ENCODE measurements at regions not wholly inside any gene's neighbourhood (a gene's known extent, or its start where the extent isn't known, plus 50 kb on each side); places are given as distances from the start of the nearest gene placed in this dataset.
"Not testable (repeated sequence)": the region's sequence is repeated elsewhere in the genome, so short reads cannot be mapped to it uniquely, and the experiment has no call there.

- DNase-seq, result no peak
These were observed 199.9 kb downstream of the FAM181B start for GRCh38 chr11:82533628-82534327.

DNA sequence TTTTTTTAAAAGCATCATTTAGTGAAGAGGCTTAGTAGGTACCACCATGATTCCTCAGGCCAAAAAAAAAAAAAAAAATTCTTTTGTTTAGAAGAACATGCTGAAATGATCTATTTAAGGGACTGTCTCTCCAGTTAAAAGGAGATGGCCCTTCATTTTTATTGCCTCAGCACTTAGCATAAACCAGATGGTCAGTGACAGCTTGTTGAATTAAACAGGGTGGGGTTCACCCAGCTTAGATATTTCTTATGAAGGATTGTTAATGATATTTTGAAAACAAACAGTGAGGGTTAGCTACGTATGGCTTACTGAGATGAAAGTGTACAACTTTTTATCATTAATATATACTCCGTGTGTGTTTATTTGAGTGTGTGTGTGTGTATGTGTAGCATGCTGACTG lies 203.7 kb downstream of the FAM181B start:
- DNase-seq, result no peak

GRCh38 chr11:82527081-82527584 lies 206.5 kb downstream of the FAM181B start:
- no peak for DNase-seq

GRCh38 chr11:82523141-82523540 lies 210.5 kb downstream of the FAM181B start:
- DNase-seq, result no peak

GRCh38 chr11:82521427-82521826 lies 212.2 kb downstream of the FAM181B start:
- DNase-seq, result no peak

GRCh38 chr11:82507288-82507687 lies 226.4 kb downstream of the FAM181B start:
- no peak for DNase-seq

DNA sequence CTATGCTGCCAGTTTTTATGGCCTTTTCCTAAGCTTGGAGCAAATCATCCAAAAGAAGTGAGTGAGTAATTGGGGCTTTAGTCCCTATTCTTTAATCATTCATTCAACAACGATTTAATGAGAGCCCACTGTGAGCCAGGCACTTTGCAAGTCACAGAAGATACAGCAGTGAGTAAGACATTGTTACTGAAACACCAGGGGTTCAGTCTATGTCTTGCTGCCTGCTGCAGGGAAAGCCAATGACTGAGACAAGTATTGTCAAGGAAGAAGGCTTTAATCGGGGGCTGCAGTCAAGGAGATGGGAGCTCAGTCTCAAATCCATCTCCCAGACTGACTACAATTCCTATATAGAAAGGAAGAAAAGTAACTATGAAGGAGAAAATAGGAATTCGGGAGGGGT lies 228.3 kb downstream of the FAM181B start:
- no peak for DNase-seq

- not testable (repeated sequence) for DNase-seq
These were observed 232.5 kb downstream of the FAM181B start for GRCh38 chr11:82501174-82501573.

- DNase-seq, result no peak
These were observed 238.7 kb downstream of the FAM181B start for GRCh38 chr11:82494988-82495432.

DNA sequence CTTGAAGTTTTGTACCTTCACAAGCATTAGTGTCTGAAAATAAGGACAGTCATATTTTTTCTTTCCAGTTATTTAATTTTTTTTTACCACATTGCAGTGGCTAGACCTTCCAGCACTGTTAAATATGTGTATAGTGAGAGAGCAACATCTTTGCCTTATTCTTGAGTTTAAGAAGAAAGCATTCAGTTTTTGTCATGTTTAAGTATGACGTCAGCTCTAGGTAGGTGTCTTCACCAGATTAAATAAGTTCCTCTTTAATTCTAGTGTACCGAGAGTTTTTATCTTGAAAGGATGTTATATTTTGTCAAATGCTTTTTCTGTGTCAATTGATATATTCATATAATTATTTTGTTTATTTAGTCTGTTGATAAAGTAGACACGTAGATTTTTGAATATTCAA lies 258.8 kb downstream of the FAM181B start:
- DNase-seq, result no peak

GRCh38 chr11:82465481-82465880 lies 268.2 kb downstream of the FAM181B start:
- DNase-seq, result no peak

DNA sequence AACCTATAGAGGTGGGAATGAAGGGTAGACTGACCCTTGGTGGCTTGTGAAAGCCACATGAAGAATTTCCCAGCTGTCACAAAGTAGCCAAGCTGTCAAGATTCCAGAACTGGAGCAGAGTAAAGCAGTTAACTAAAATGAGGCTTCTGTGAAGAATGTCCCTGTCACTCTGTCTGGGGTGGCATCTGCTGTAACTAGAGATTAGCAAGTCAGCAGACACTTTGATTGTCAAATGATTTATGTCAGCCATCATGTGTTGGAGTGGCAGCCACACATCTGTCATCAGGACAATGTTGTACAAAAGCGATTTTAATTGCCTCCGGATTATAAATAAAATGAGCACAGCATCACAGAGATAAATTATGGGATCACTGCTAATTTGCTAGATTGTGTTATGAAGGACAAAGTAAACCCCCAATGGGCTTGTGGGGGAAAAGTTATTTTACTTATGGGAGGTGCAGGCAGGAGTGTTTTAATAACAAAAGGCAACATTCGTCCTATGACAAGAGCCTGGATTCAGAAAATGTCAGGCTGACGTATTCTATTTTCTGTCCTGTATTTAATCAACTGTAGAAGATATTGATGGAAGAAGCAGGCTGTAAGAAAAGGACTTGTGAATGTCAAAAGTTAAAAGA lies 270.9 kb downstream of the FAM181B start:
- no peak for DNase-seq

- DNase-seq, result no peak
These were observed 274.9 kb downstream of the FAM181B start for GRCh38 chr11:82458761-82459160.

- DNase-seq, result no peak
These were observed 275.5 kb downstream of the FAM181B start for GRCh38 chr11:82458147-82458546.

DNA sequence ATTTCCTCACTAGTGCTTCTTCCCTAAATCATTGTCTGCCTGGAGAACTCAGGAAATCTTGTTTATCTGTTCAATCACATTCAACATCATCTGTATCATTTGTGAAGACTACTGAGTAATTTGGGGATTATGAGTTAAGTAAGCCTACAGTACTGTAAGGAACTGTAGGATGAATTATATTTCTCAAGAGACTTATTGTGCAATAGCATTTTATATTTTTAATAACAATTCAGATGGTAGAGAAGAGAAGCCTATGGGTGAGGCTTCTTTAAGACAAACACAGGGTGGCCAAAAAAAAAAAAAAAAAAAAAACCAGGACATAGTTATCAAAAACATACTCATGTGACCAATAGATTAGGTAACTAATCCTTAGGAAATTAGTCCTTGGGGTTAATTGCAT lies 282.7 kb downstream of the FAM181B start:
- DNase-seq, result no peak

GRCh38 chr11:82406611-82407010 lies 327.1 kb downstream of the FAM181B start:
- DNase-seq, result no peak

- DNase-seq, result no peak
These were observed 328.2 kb downstream of the FAM181B start for GRCh38 chr11:82405421-82405820.

GRCh38 chr11:82404981-82405380 lies 328.7 kb downstream of the FAM181B start:
- no peak for DNase-seq

- no peak for DNase-seq
These were observed 329.9 kb downstream of the FAM181B start for GRCh38 chr11:82403640-82404305.

DNA sequence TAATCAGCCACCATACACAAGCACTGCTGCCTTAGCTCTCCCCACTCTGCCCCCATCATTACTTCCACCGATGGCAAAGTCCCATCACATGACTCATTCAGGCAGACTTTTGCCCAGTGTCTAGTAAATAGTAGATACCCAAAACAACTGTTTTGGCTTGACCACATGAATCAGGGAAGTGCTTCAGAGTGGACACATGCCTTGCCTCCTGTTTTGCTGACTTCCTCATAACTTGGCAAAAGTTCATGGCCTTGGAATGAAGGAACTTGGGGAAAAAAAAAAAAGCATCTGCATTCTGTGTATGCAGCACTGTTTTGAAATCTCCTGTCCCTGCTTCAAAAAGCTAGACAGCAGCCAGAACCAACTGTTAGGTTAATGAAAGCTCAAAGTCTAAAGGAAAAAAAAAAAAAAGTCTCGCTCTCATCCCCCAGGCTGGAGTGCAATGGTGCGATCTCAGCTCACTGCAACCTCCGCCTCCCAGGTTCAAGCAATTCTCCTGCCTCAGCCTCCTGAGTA lies 335.3 kb downstream of the FAM181B start:
- no peak for DNase-seq

GRCh38 chr11:82396639-82397038 lies 337.0 kb downstream of the FAM181B start:
- not testable (repeated sequence) for DNase-seq

GRCh38 chr11:82384308-82384707 lies 349.4 kb downstream of the FAM181B start:
- no peak for DNase-seq

DNA sequence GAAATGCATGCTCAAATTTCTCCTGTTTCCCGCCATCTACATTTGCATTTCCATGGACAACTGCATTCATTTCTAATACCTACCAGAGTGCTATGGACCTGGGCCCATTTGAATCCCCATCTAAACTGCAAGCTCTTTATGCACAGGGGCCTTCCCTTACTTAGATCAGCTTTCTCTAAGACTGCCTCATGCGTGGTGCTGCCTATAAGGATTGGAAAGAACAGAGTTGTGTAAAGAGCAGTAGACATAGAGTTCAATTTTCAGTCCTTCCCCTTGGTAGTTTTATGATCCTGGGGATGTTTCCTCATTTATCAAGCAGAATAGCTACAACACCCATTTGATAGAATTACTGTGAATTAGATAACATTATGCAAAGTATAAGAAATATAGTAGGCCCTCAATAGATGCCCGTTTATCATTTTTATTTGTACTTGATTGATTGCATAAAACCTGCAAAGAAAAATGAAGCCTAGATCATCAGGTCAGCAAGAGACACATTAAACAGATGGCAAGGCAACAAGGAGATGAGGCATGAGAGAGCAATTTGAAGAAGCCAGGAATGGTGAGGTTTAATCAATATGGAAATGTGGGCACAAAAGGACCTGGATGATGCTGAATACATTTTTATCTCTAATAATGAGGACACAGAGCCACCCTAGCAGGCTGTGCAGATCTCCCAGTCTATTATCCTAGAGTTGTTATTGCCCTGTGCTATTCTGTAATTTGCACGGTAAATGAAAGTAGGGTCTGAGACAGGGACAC lies 359.7 kb downstream of the FAM181B start:
- DNase-seq, result no peak

Measured in effector CD8-positive, alpha-beta T cell (primary cell).